H9 (cell line): ENCODE measurements at regions not wholly inside any gene's neighbourhood (a gene's known extent, or its start where the extent isn't known, plus 50 kb on each side); places are given as distances from the start of the nearest gene placed in this dataset.

Experiments used
- DNase-seq: peaks from one replicate; pipeline ENCODE4 v3.0.0-alpha.2; 2017
- H2AFZ ChIP-seq: one replicate; pipeline ENCODE4 v1.6.1; 2013; ENCODE audit warnings: mild to moderate bottlenecking, low read length, control low read depth, moderate library complexity
- H2AK5ac ChIP-seq: 2 replicates; pipeline ENCODE4 v1.6.1; 2013; ENCODE audit warnings: low read length, control low read depth, mixed read lengths; ENCODE audit not compliant: insufficient read length
- H2BK120ac ChIP-seq: one replicate; pipeline ENCODE4 v1.6.1; 2013; ENCODE audit warnings: low read depth, mild to moderate bottlenecking, low read length, control low read depth, inconsistent platforms; ENCODE audit not compliant: poor library complexity, severe bottlenecking
- H2BK12ac ChIP-seq: 2 replicates; pipeline ENCODE4 v1.6.1; 2013; ENCODE audit warnings: low read length, control low read depth, mixed read lengths, low read depth; ENCODE audit not compliant: insufficient read length
- H2BK15ac ChIP-seq: 2 replicates; pipeline ENCODE4 v1.6.1; 2013; ENCODE audit warnings: low read depth, low read length, control low read depth
- H2BK20ac ChIP-seq: one replicate; pipeline ENCODE4 v1.6.1; 2013; ENCODE audit warnings: low read depth, mild to moderate bottlenecking, low read length, control low read depth, inconsistent platforms; ENCODE audit not compliant: poor library complexity, severe bottlenecking
- H2BK5ac ChIP-seq: 2 replicates; pipeline ENCODE4 v1.6.1; 2013; ENCODE audit warnings: low read length, control low read depth, mixed read lengths; ENCODE audit not compliant: insufficient read length
- H3K14ac ChIP-seq: 2 replicates; pipeline ENCODE4 v1.6.1; 2013; ENCODE audit warnings: low read length, control low read depth; ENCODE audit not compliant: insufficient read depth
- H3K18ac ChIP-seq: 2 replicates; pipeline ENCODE4 v1.6.1; 2013; ENCODE audit warnings: low read depth, mild to moderate bottlenecking, mixed read lengths, low read length, control low read depth; ENCODE audit not compliant: insufficient read length
- H3K23ac ChIP-seq: 2 replicates; pipeline ENCODE4 v1.6.1; 2013; ENCODE audit warnings: low read length, control low read depth, mixed read lengths, low read depth; ENCODE audit not compliant: insufficient read length
- H3K23me2 ChIP-seq: 2 replicates; pipeline ENCODE4 v1.6.1; 2013; ENCODE audit warnings: low read depth, mild to moderate bottlenecking, mixed read lengths, low read length, control low read depth; ENCODE audit not compliant: insufficient read length, poor library complexity, severe bottlenecking
- H3K27ac ChIP-seq: 2 replicates; pipeline ENCODE4 v1.5.1; 2013; ENCODE audit warnings: low read length, control low read depth, mixed read lengths, low read depth; ENCODE audit not compliant: insufficient read length
- H3K27me3 ChIP-seq: 2 replicates; pipeline ENCODE4 v1.6.1; 2013; ENCODE audit warnings: low read length, control low read depth, inconsistent platforms; ENCODE audit not compliant: insufficient read depth
- H3K4ac ChIP-seq: 2 replicates; pipeline ENCODE4 v1.6.1; 2013; ENCODE audit warnings: low read depth, mild to moderate bottlenecking, control low read depth, inconsistent platforms, low read length, moderate library complexity
- H3K4me1 ChIP-seq: 2 replicates; pipeline ENCODE4 v1.6.1; 2013; ENCODE audit warnings: low read length, control low read depth, inconsistent platforms; ENCODE audit not compliant: insufficient read depth
- H3K4me2 ChIP-seq: 2 replicates; pipeline ENCODE4 v1.6.1; 2013; ENCODE audit warnings: low read length, control low read depth, mixed read lengths; ENCODE audit not compliant: insufficient read length, insufficient read depth
- H3K56ac ChIP-seq: 2 replicates; pipeline ENCODE4 v1.6.1; 2013; ENCODE audit warnings: low read depth, mild to moderate bottlenecking, mixed read lengths, low read length, control low read depth; ENCODE audit not compliant: insufficient read length
- H3K79me1 ChIP-seq: 2 replicates; pipeline ENCODE4 v1.6.1; 2013; ENCODE audit warnings: low read depth, mild to moderate bottlenecking, moderate library complexity, low read length, control low read depth, inconsistent platforms; ENCODE audit not compliant: insufficient read depth, poor library complexity, severe bottlenecking
- H3K79me2 ChIP-seq: 2 replicates; pipeline ENCODE4 v1.6.1; 2013; ENCODE audit warnings: low read length, control low read depth, inconsistent platforms; ENCODE audit not compliant: insufficient read depth
- H3K9ac ChIP-seq: 2 replicates; pipeline ENCODE4 v1.6.1; 2013; ENCODE audit warnings: low read length, control low read depth, mixed read lengths; ENCODE audit not compliant: insufficient read length; ENCODE audit errors: extremely low read depth
- H3K9me3 ChIP-seq: one replicate; pipeline ENCODE4 v1.6.1; 2013; ENCODE audit warnings: low read depth, low read length, inconsistent platforms; ENCODE audit not compliant: control insufficient read depth
- H3T11ph ChIP-seq: one replicate; pipeline ENCODE4 v1.6.1; 2013; ENCODE audit warnings: mild to moderate bottlenecking, low read length, control low read depth, inconsistent platforms
- H4K20me1 ChIP-seq: one replicate; pipeline ENCODE4 v1.6.1; 2013; ENCODE audit not compliant: control insufficient read depth, insufficient read length, insufficient read depth
- H4K5ac ChIP-seq: 2 replicates; pipeline ENCODE4 v1.6.1; 2013; ENCODE audit warnings: low read depth, mild to moderate bottlenecking, mixed read lengths, low read length, control low read depth; ENCODE audit not compliant: insufficient read length
- H4K8ac ChIP-seq: replicated peaks from 2 replicates; pipeline ENCODE4 v1.6.1; 2013; ENCODE audit warnings: low read length, control low read depth, mixed read lengths, low read depth; ENCODE audit not compliant: insufficient read length
- H4K91ac ChIP-seq: 2 replicates; pipeline ENCODE4 v1.6.1; 2013; ENCODE audit warnings: low read depth, mild to moderate bottlenecking, moderate library complexity, mixed read lengths, low read length, control low read depth; ENCODE audit not compliant: insufficient read length
- H3K27ac Mint-ChIP-seq, 3 experiments: 2 replicates in 2 of 3; 3 replicates in 1 of 3; pipeline ENCODE4 v1.8.0; 2020 to 2021; ENCODE audit warnings: mixed read lengths in 3 of 3, mild to moderate bottlenecking in 1 of 3, moderate library complexity in 1 of 3
- H3K27me3 Mint-ChIP-seq: 2 replicates; pipeline ENCODE4 v1.8.0; 2021; ENCODE audit warnings: low read depth, mild to moderate bottlenecking, moderate library complexity, mixed read lengths
- H3K36me3 Mint-ChIP-seq, 3 experiments: 2 replicates in 2 of 3; 3 replicates in 1 of 3; pipeline ENCODE4 v1.8.0; 2020 to 2021; ENCODE audit warnings: low read depth in 3 of 3, mixed read lengths in 3 of 3; ENCODE audit not compliant: insufficient read depth in 1 of 3
- H3K4me1 Mint-ChIP-seq, 2 experiments: 2 replicates each; pipeline ENCODE4 v1.8.0; 2020; ENCODE audit warnings: mixed read lengths in 2 of 2
- H3K4me3 Mint-ChIP-seq, 2 experiments: 2 replicates in 1 of 2; 3 replicates in 1 of 2; pipeline ENCODE4 v1.8.0; 2020 to 2021; ENCODE audit warnings: mild to moderate bottlenecking in 2 of 2, mixed read lengths in 2 of 2, moderate library complexity in 1 of 2
- H3K9me3 Mint-ChIP-seq, 2 experiments: 2 replicates in 1 of 2; 3 replicates in 1 of 2; pipeline ENCODE4 v1.8.0; 2020; ENCODE audit warnings: mild to moderate bottlenecking in 2 of 2, mixed read lengths in 2 of 2, moderate library complexity in 1 of 2
- CTCF ChIP-seq: fragments of 200-600 bp; sonication (generic); conservative IDR thresholded peaks from 3 replicates; pipeline ENCODE4 v1.8.0; 2021; ENCODE audit warnings: antibody characterized with exemption, mild to moderate bottlenecking

GRCh38 chr4:101471201-101471600, 123.9 kb upstream of the PPP3CA start:
- Histone ChIP-seq H4K8ac (no peak overlapping the region), H4K5ac (no peak overlapping the region), H3K18ac (no peak overlapping the region), H3K79me1 (no peaks in the 10 kb centered on the region), H2BK12ac (no peak overlapping the region), H2BK120ac (no peak overlapping the region), H3K9me3 (no peaks in the 10 kb centered on the region), H3K4me2 (no peak overlapping the region), H2BK5ac (no peak overlapping the region), H4K20me1 (no peaks in the 10 kb centered on the region), H3K4me1 (no peaks in the 10 kb centered on the region), H2BK20ac (no peak overlapping the region), H3K23ac (no peak overlapping the region), H3K4ac (no peak overlapping the region), H3T11ph (no peak overlapping the region), H3K27me3 (no peaks in the 10 kb centered on the region), H3K23me2 (no peaks in the 10 kb centered on the region), H3K14ac (no peak overlapping the region), H3K79me2 (no peaks in the 10 kb centered on the region), H4K91ac (no peak overlapping the region), H2AFZ (no peak overlapping the region), H3K9ac (no peak overlapping the region), H3K56ac (no peak overlapping the region), H2BK15ac (no peak overlapping the region), H2AK5ac (no peak overlapping the region), H3K27ac (no peak overlapping the region)
- no peak overlapping the region for H3K27ac Mint-ChIP-seq
- no peak for TF ChIP-seq CTCF
- no peaks in the 10 kb centered on the region for H3K4me1 Mint-ChIP-seq
- no peaks in the 10 kb centered on the region for H3K27me3 Mint-ChIP-seq
- H3K4me3 Mint-ChIP-seq, result no peak overlapping the region
- no peaks in the 10 kb centered on the region for H3K9me3 Mint-ChIP-seq
- no peak for DNase-seq
- H3K36me3 Mint-ChIP-seq, result no peaks in the 10 kb centered on the region
